HG03378 (cell line): ENCODE measurements at regions not wholly inside any gene's neighbourhood (a gene's known extent, or its start where the extent isn't known, plus 50 kb on each side); places are given as distances from the start of the nearest gene placed in this dataset.
"Not testable (repeated sequence)": the region's sequence is repeated elsewhere in the genome, so short reads cannot be mapped to it uniquely, and the experiment has no call there.

Experiments
- ATAC-seq: cut with Tn5 transposase; IDR thresholded peaks from one replicate; pipeline ENCODE4 v1.9.1; 2021; ENCODE audit warnings: mild to moderate bottlenecking, moderate library complexity; ENCODE audit not compliant: unreplicated experiment

- ATAC-seq, result not testable (repeated sequence)
Observed at GRCh38 chr6:51121380-51121976, 302.8 kb downstream of the TFAP2B start.

- ATAC-seq, result no peak
Observed at GRCh38 chr6:51129043-51129442, 310.4 kb downstream of the TFAP2B start.

GRCh38 chr6:51137777-51138176 is 319.1 kb downstream of the TFAP2B start:
- no peak for ATAC-seq

GRCh38 chr6:51139950-51140385 is 321.3 kb downstream of the TFAP2B start:
- no peak for ATAC-seq

GRCh38 chr6:51141080-51141479 is 322.4 kb downstream of the TFAP2B start:
- no peak for ATAC-seq

GRCh38 chr6:51147756-51148155 is 329.1 kb downstream of the TFAP2B start:
- no peak for ATAC-seq

GRCh38 chr6:51152594-51152993 is 333.9 kb downstream of the TFAP2B start:
- ATAC-seq, result no peak

GRCh38 chr6:51153109-51153508 is 334.4 kb downstream of the TFAP2B start:
- no peak for ATAC-seq

- ATAC-seq, result not testable (repeated sequence)
Observed at GRCh38 chr6:51154925-51155324, 336.3 kb downstream of the TFAP2B start.

- not testable (repeated sequence) for ATAC-seq
Observed at GRCh38 chr6:51159260-51159659, 340.6 kb downstream of the TFAP2B start.

GRCh38 chr6:51161752-51162151 is 343.1 kb downstream of the TFAP2B start:
- ATAC-seq, result no peak

- ATAC-seq, result no peak
Observed at GRCh38 chr6:51163843-51164529, 345.3 kb downstream of the TFAP2B start.

- no peak for ATAC-seq
Observed at GRCh38 chr6:51166914-51167313, 348.2 kb downstream of the TFAP2B start.

GRCh38 chr6:51167468-51167867 is 348.8 kb downstream of the TFAP2B start:
- no peak for ATAC-seq

- ATAC-seq, result no peak
Observed at GRCh38 chr6:51182827-51183226, 364.2 kb downstream of the TFAP2B start.

GRCh38 chr6:51184046-51184445 is 365.4 kb downstream of the TFAP2B start:
- no peak for ATAC-seq

- ATAC-seq, result not testable (repeated sequence)
Observed at GRCh38 chr6:51193163-51193562, 374.5 kb downstream of the TFAP2B start.

- ATAC-seq, result no peak
Observed at GRCh38 chr6:51199105-51199552, 380.5 kb downstream of the TFAP2B start.

- no peak for ATAC-seq
Observed at GRCh38 chr6:51199733-51200260, 381.1 kb downstream of the TFAP2B start.

- no peak for ATAC-seq
Observed at GRCh38 chr6:51200676-51201075, 382.0 kb downstream of the TFAP2B start.

- not testable (repeated sequence) for ATAC-seq
Observed at GRCh38 chr6:51202653-51203052, 384.0 kb downstream of the TFAP2B start.

GRCh38 chr6:51203504-51203903 is 384.8 kb downstream of the TFAP2B start:
- ATAC-seq, result no peak
